ENCODE measurements at regions not wholly inside any gene's neighbourhood (a gene's known extent, or its start where the extent isn't known, plus 50 kb on each side); places are given as distances from the start of the nearest gene placed in this dataset.

GRCh38 chr5:107169867-107170266 lies 500.9 kb downstream of the EFNA5 start:
- TF ChIP-seq, protein P1, sequence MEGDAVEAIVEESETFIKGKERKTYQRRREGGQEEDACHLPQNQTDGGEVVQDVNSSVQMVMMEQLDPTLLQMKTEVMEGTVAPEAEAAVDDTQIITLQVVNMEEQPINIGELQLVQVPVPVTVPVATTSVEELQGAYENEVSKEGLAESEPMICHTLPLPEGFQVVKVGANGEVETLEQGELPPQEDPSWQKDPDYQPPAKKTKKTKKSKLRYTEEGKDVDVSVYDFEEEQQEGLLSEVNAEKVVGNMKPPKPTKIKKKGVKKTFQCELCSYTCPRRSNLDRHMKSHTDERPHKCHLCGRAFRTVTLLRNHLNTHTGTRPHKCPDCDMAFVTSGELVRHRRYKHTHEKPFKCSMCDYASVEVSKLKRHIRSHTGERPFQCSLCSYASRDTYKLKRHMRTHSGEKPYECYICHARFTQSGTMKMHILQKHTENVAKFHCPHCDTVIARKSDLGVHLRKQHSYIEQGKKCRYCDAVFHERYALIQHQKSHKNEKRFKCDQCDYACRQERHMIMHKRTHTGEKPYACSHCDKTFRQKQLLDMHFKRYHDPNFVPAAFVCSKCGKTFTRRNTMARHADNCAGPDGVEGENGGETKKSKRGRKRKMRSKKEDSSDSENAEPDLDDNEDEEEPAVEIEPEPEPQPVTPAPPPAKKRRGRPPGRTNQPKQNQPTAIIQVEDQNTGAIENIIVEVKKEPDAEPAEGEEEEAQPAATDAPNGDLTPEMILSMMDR (IDR thresholded peaks at IDR 0.05; ENCODE audit: unreplicated experiment): no peak
- POLR2A ChIA-PET: interaction anchor here (1.1 kb wide), 1 partner anchor 27 kb away, joined by 3 read pairs; no protein-coding TSS in a partner anchor
- Mint-ChIP-seq H3K9me3 (ENCODE audit: unreplicated experiment) (peaks cover 16% of the 10 kb centered on the region), H3K27ac (ENCODE audit: low read depth, unreplicated experiment) (no peak overlapping the region), H3K36me3 (ENCODE audit: insufficient read depth, unreplicated experiment) (no peaks in the 10 kb centered on the region), H3K27me3 (ENCODE audit: insufficient read depth, unreplicated experiment) (no peaks in the 10 kb centered on the region), H3K4me1 (ENCODE audit: insufficient read depth, unreplicated experiment) (no peaks in the 10 kb centered on the region), H3K4me3 (ENCODE audit: unreplicated experiment) (no peak overlapping the region)
- intact Hi-C loops (cut with micrococcal nuclease): no loop called here
- CTCF ChIA-PET: interaction anchor here (0.7 to 1.4 kb wide), 2 partner anchors 8 kb away, joined by 3 read pairs; no protein-coding TSS in a partner anchor
- BruUV-seq (replicated peaks): no TSS peak
- DNase-seq (ENCODE audit: unreplicated experiment): no peak

- POLR2A ChIA-PET: interaction anchor here (1.1 kb wide), 1 partner anchor 26 kb away, joined by 3 read pairs; no protein-coding TSS in a partner anchor
- TF ChIP-seq, protein P1 (IDR thresholded peaks at IDR 0.05; ENCODE audit: unreplicated experiment): no peak
- Mint-ChIP-seq H3K36me3 (ENCODE audit: insufficient read depth, unreplicated experiment) (no peaks in the 10 kb centered on the region), H3K27me3 (ENCODE audit: insufficient read depth, unreplicated experiment) (no peaks in the 10 kb centered on the region), H3K4me1 (ENCODE audit: insufficient read depth, unreplicated experiment) (no peaks in the 10 kb centered on the region), H3K27ac (ENCODE audit: low read depth, unreplicated experiment) (no peak overlapping the region), H3K9me3 (ENCODE audit: unreplicated experiment) (peaks cover 16% of the 10 kb centered on the region), H3K4me3 (ENCODE audit: unreplicated experiment) (no peak overlapping the region)
- no peak for DNase-seq (ENCODE audit: unreplicated experiment)
- no TSS peak for BruUV-seq (replicated peaks)
- intact Hi-C loops (cut with micrococcal nuclease): no loop called here
- CTCF ChIA-PET: interaction anchor here (0.7 to 1.4 kb wide), 3 partner anchors 8 to 31 kb away, joined by 3 to 5 read pairs (median 3); no protein-coding TSS in a partner anchor
These were observed 501.6 kb downstream of the EFNA5 start for GRCh38 chr5:107168848-107169752.

DNA sequence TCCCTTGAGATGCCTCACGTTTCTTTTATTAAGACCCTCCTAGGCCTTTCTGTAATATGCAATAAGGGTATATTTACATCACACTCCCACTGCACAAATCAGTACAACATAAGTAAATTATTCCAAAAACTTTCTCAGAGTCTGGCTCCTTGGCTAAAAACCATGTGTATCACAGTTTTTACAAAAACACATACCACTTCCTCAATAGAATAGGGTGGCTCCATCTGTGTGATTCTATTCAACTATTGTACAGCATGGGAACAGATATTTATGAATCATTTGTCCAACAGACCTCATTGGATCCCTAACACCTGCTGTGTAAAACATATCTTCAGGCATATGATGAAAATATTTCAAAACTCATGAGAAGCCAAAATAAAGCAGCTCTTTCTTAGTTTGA lies 502.7 kb downstream of the EFNA5 start:
- Mint-ChIP-seq H3K4me1 (ENCODE audit: insufficient read depth, unreplicated experiment) (no peaks in the 10 kb centered on the region), H3K4me3 (ENCODE audit: unreplicated experiment) (no peak overlapping the region), H3K27ac (ENCODE audit: low read depth, unreplicated experiment) (no peak overlapping the region), H3K27me3 (ENCODE audit: insufficient read depth, unreplicated experiment) (no peaks in the 10 kb centered on the region), H3K9me3 (ENCODE audit: unreplicated experiment) (peaks cover 16% of the 10 kb centered on the region), H3K36me3 (ENCODE audit: insufficient read depth, unreplicated experiment) (no peaks in the 10 kb centered on the region)
- no peak for DNase-seq (ENCODE audit: unreplicated experiment)
- intact Hi-C loops (cut with micrococcal nuclease): no loop called here
- TF ChIP-seq, protein P1 (IDR thresholded peaks at IDR 0.05; ENCODE audit: unreplicated experiment): no peak
- ChIA-PET POLR2A (no interaction called here), CTCF (interaction anchor here (1.2 kb wide), 1 partner anchor 30 kb away, joined by 5 read pairs; no protein-coding TSS in a partner anchor)
- BruUV-seq (replicated peaks): no TSS peak

GRCh38 chr5:107165296-107165695 lies 505.4 kb downstream of the EFNA5 start:
- no peaks in the 10 kb centered on the region for H3K27me3 Mint-ChIP-seq (ENCODE audit: insufficient read depth, unreplicated experiment)
- H3K4me3 Mint-ChIP-seq (ENCODE audit: unreplicated experiment): no peak overlapping the region
- POLR2A ChIA-PET: no interaction called here
- no peak overlapping the region for H3K27ac Mint-ChIP-seq (ENCODE audit: low read depth, unreplicated experiment)
- intact Hi-C loops (cut with micrococcal nuclease): no loop called here
- TF ChIP-seq, protein P1 (IDR thresholded peaks at IDR 0.05; ENCODE audit: unreplicated experiment): no peak
- no peak for DNase-seq (ENCODE audit: unreplicated experiment)
- no peaks in the 10 kb centered on the region for H3K4me1 Mint-ChIP-seq (ENCODE audit: insufficient read depth, unreplicated experiment)
- H3K36me3 Mint-ChIP-seq (ENCODE audit: insufficient read depth, unreplicated experiment): no peaks in the 10 kb centered on the region
- no TSS peak for BruUV-seq (replicated peaks)
- CTCF ChIA-PET: interaction anchor here (1.0 kb wide), 1 partner anchor 13 kb away, joined by 3 read pairs; no protein-coding TSS in a partner anchor
- H3K9me3 Mint-ChIP-seq (ENCODE audit: unreplicated experiment): peaks cover 9% of the 10 kb centered on the region

All from MCF 10A (cell line).